ENCODE measurements at regions not wholly inside any gene's neighbourhood (a gene's known extent, or its start where the extent isn't known, plus 50 kb on each side); places are given as distances from the start of the nearest gene placed in this dataset.
A peak's percentile ranks its signal among the peaks of the same experiment; 100 is the strongest.

GRCh38 chr10:78528749-78529204 is 495.1 kb downstream of the RPS24 start:
- DNase-seq, result peak; percentile 51 to 89

- peak; percentile 36 to 82 for DNase-seq
Observed at GRCh38 chr10:78529262-78529661, 495.6 kb downstream of the RPS24 start.

- no peak for DNase-seq
Observed at GRCh38 chr10:78531088-78531487, 497.4 kb downstream of the RPS24 start.

GRCh38 chr10:78532480-78533042 is 498.9 kb downstream of the RPS24 start:
- no peak for DNase-seq

GRCh38 chr10:78533098-78533497 is 499.4 kb downstream of the RPS24 start:
- DNase-seq, result no peak

GRCh38 chr10:78533776-78534175 is 500.1 kb downstream of the RPS24 start:
- no peak for DNase-seq

- no peak for DNase-seq
Observed at GRCh38 chr10:78535716-78536218, 502.1 kb downstream of the RPS24 start.

GRCh38 chr10:78537018-78537417 is 503.4 kb downstream of the RPS24 start:
- DNase-seq, result no peak

GRCh38 chr10:78539247-78539766 is 505.6 kb downstream of the RPS24 start:
- DNase-seq, result no peak

- no peak for DNase-seq
Observed at GRCh38 chr10:78540355-78541076, 506.9 kb downstream of the RPS24 start.

- DNase-seq, result no peak
Observed at GRCh38 chr10:78541481-78542140, 507.9 kb downstream of the RPS24 start.

GRCh38 chr10:78542141-78542489 is 508.5 kb downstream of the RPS24 start:
- no peak for DNase-seq

- no peak for DNase-seq
Observed at GRCh38 chr10:78542521-78542920, 508.9 kb downstream of the RPS24 start.

GRCh38 chr10:78543031-78543748 is 509.5 kb downstream of the RPS24 start:
- DNase-seq, result no peak

GRCh38 chr10:78543749-78544362 is 510.2 kb downstream of the RPS24 start:
- no peak for DNase-seq

GRCh38 chr10:78544423-78545090 is 510.9 kb downstream of the RPS24 start:
- DNase-seq, result no peak

- no peak for DNase-seq
Observed at GRCh38 chr10:78545756-78546155, 512.1 kb downstream of the RPS24 start.

- no peak for DNase-seq
Observed at GRCh38 chr10:78547397-78547796, 513.7 kb downstream of the RPS24 start.

- DNase-seq, result no peak
Observed at GRCh38 chr10:78547905-78548304, 514.2 kb downstream of the RPS24 start.

- no peak for DNase-seq
Observed at GRCh38 chr10:78548369-78548768, 514.7 kb downstream of the RPS24 start.

GRCh38 chr10:78549140-78549935 is 515.7 kb downstream of the RPS24 start:
- DNase-seq, result peak; percentile 25 to 79

All from NCI-H2081 (cell line).